OCI-LY7 (cell line): ENCODE measurements at regions not wholly inside any gene's neighbourhood (a gene's known extent, or its start where the extent isn't known, plus 50 kb on each side); places are given as distances from the start of the nearest gene placed in this dataset.

Experiments used
- CTCF ChIP-seq: fragments of 200-600 bp; sonication (generic); conservative IDR thresholded peaks from 2 replicates; pipeline ENCODE4 v1.5.1; 2014; ENCODE audit warnings: mild to moderate bottlenecking, antibody characterized with exemption, low read length, moderate library complexity, mixed read lengths
- EZH2phosphoT487 ChIP-seq: fragments of 200-600 bp; sonication (generic); IDR thresholded peaks from 2 replicates; pipeline ENCODE4 v1.6.1; 2018; ENCODE audit warnings: low read depth, borderline replicate concordance, mild to moderate bottlenecking, mixed run types, antibody characterized with exemption, low read length, moderate library complexity, mixed read lengths

GRCh38 chr9:84394036-84394435 lies 53.5 kb upstream of the SLC28A3 start:
- TF ChIP-seq CTCF (no peak), EZH2phosphoT487 (no peak)
